Gastroesophageal sphincter (tissue), 3 donors: ENCODE measurements at regions not wholly inside any gene's neighbourhood (a gene's known extent, or its start where the extent isn't known, plus 50 kb on each side); places are given as distances from the start of the nearest gene placed in this dataset.

Source experiments
- EP300 ChIP-seq: sonication (generic); formaldehyde crosslinking; IDR thresholded peaks from one replicate; pipeline ENCODE4 v1.6.1; 2017; ENCODE audit warnings: antibody characterized with exemption, mild to moderate bottlenecking
- POLR2AphosphoS5 ChIP-seq: sonication (generic); formaldehyde crosslinking; IDR thresholded peaks from one replicate; pipeline ENCODE4 v1.6.1; 2017; ENCODE audit warnings: antibody characterized with exemption
- TF ChIP-seq, protein P1 (sequence below), 4 experiments: fragments of 200-600 bp in 2 of 4; fragments of 450-650 bp in 2 of 4; sonication (generic) in 1 of 4; IDR thresholded peaks; one replicate each; pipeline ENCODE4 v1.5.1; 2017 to 2019; ENCODE audit warnings: antibody characterized with exemption in 4 of 4, mild to moderate bottlenecking in 2 of 4, moderate library complexity in 2 of 4

DNA sequence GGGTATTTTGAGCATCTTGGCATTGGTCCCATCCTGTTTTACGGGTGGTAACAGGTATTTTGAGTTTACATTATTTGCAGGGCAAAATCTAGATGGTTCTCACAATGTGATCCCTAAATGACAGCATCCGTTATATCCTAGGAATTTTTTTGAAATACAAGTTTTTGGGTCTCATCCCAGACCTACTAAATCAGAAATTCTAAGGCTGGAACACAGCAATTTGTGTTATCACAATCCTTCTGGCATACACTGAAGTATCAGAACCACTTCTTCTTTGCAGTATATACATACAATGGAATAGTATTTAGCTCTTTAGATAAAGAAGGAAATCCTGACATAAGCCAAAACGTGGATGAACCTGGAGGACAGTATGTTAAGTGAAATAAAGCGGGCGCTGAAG is 104.1 kb upstream of the LSM6 start:
- TF ChIP-seq, protein P1, sequence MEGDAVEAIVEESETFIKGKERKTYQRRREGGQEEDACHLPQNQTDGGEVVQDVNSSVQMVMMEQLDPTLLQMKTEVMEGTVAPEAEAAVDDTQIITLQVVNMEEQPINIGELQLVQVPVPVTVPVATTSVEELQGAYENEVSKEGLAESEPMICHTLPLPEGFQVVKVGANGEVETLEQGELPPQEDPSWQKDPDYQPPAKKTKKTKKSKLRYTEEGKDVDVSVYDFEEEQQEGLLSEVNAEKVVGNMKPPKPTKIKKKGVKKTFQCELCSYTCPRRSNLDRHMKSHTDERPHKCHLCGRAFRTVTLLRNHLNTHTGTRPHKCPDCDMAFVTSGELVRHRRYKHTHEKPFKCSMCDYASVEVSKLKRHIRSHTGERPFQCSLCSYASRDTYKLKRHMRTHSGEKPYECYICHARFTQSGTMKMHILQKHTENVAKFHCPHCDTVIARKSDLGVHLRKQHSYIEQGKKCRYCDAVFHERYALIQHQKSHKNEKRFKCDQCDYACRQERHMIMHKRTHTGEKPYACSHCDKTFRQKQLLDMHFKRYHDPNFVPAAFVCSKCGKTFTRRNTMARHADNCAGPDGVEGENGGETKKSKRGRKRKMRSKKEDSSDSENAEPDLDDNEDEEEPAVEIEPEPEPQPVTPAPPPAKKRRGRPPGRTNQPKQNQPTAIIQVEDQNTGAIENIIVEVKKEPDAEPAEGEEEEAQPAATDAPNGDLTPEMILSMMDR (IDR thresholded peaks at IDR 0.05) = no peak
- TF ChIP-seq EP300 = no peak
- TF ChIP-seq POLR2AphosphoS5 = no peak
